Caco-2 (cell line): ENCODE measurements at regions not wholly inside any gene's neighbourhood (a gene's known extent, or its start where the extent isn't known, plus 50 kb on each side); places are given as distances from the start of the nearest gene placed in this dataset.

ENCODE experiments used
- BruUV-seq: library from RNA; stranded (reverse); fragments of 400-500 nt; replicated peaks from 2 replicates; lab custom pipeline; 2021; lab: Mats Ljungman, UMichigan
- CTCF ChIA-PET: fragments of 300-600 bp; sonication (Branson Sonifier 250); formaldehyde crosslinking; loops from one replicate; lab custom pipeline; 2022; ENCODE audit warnings: antibody characterized with exemption; lab: Charles Lee
- POLR2A ChIA-PET: fragments of 300-600 bp; sonication (Branson Sonifier 250); formaldehyde crosslinking; loops from one replicate; lab custom pipeline; 2022; ENCODE audit warnings: antibody characterized with exemption; lab: Charles Lee
- DNase-seq, 2 experiments: peaks; one replicate each; pipeline versions ENCODE4 v3.0.0 to v3.0.0-alpha.2; 2020 to 2022
- H3K27me3 ChIP-seq: replicated peaks from 2 replicates; pipeline ENCODE4 v1.6.0; 2011; ENCODE audit warnings: low read length; ENCODE audit not compliant: control insufficient read depth, insufficient read depth
- H3K36me3 ChIP-seq: 2 replicates; pipeline ENCODE4 v1.5.1; 2011; ENCODE audit warnings: low read length; ENCODE audit not compliant: control insufficient read depth, insufficient read depth
- H3K4me1 ChIP-seq: fragments of 250-450 bp; sonication (Bioruptor Pico); 2 replicates; pipeline ENCODE4 v1.5.1; 2020; ENCODE audit warnings: mild to moderate bottlenecking
- H3K4me3 ChIP-seq: 2 replicates; pipeline ENCODE4 v1.5.1; 2011; ENCODE audit warnings: low read depth, mild to moderate bottlenecking, control low read depth, low read length
- H3K9me3 ChIP-seq: fragments of 250-450 bp; sonication (Bioruptor Pico); 2 replicates; pipeline ENCODE4 v1.5.1; 2020; ENCODE audit warnings: mild to moderate bottlenecking, moderate library complexity
- H3K27ac Mint-ChIP-seq: one replicate; pipeline ENCODE4 v1.8.0; 2022; ENCODE audit warnings: mixed read lengths; ENCODE audit not compliant: unreplicated experiment
- H3K27me3 Mint-ChIP-seq: one replicate; pipeline ENCODE4 v1.8.0; 2022; ENCODE audit warnings: mixed read lengths; ENCODE audit not compliant: insufficient read depth, unreplicated experiment
- H3K36me3 Mint-ChIP-seq: one replicate; pipeline ENCODE4 v1.8.0; 2022; ENCODE audit warnings: mild to moderate bottlenecking, mixed read lengths; ENCODE audit not compliant: insufficient read depth, unreplicated experiment
- H3K4me1 Mint-ChIP-seq: one replicate; pipeline ENCODE4 v1.8.0; 2022; ENCODE audit warnings: low read depth, mixed read lengths; ENCODE audit not compliant: unreplicated experiment
- H3K4me3 Mint-ChIP-seq: one replicate; pipeline ENCODE4 v1.8.0; 2022; ENCODE audit warnings: mild to moderate bottlenecking, moderate library complexity, mixed read lengths; ENCODE audit not compliant: unreplicated experiment
- H3K9me3 Mint-ChIP-seq: one replicate; pipeline ENCODE4 v1.8.0; 2022; ENCODE audit warnings: mixed read lengths; ENCODE audit not compliant: unreplicated experiment
- intact Hi-C: fragments of 100-400 bp; cut with micrococcal nuclease; formaldehyde crosslinking; loops from one replicate; pipeline ENCODE4 v1.10.0; 2022; ENCODE audit not compliant: unreplicated experiment
- TF ChIP-seq, protein P1 (sequence below), 2 experiments: fragments of 200-600 bp in 1 of 2; IDR thresholded peaks; 1 replicate in 1 of 2; 2 replicates in 1 of 2; pipeline versions ENCODE4 v1.5.1 to v1.8.0; 2011 to 2022; ENCODE audit warnings: antibody characterized with exemption in 1 of 2, control low read depth in 1 of 2, inconsistent platforms in 1 of 2, low read depth in 1 of 2, low read length in 1 of 2, mild to moderate bottlenecking in 1 of 2, moderate library complexity in 1 of 2; ENCODE audit not compliant: insufficient read depth in 1 of 2, severe bottlenecking in 1 of 2, unreplicated experiment in 1 of 2

DNA sequence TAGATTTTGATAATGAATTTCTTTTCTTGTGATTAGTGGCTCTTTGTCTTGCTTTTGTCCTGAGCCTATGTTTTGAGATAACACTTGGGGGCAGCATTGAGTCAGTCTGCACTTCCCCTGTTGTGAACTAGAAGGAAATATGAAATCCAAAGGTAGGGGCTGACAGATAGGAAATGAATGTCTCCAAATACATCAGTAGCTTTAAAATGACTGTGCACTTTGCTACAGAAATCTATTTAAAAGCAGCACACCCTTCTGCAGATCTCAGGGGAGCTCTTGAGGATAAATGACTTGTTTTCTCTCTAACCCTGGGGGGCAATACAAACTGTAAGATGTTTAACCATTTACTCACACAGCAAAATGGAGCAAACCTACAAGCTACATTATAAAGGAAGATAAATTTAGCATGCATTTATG, 176.0 kb upstream of the MYO3A start:
- ChIA-PET POLR2A (no interaction called here), CTCF (interaction anchor here (0.6 to 1.3 kb wide), 2 partner anchors 43 to 117 kb away, joined by 4 read pairs; no protein-coding TSS in a partner anchor)
- no TSS peak for BruUV-seq
- no peaks in the 10 kb centered on the region for H3K4me1 Mint-ChIP-seq
- H3K36me3 Mint-ChIP-seq, result no peaks in the 10 kb centered on the region
- no peaks in the 10 kb centered on the region; the same call in 1 of the 2 replicates for H3K9me3 ChIP-seq
- no peaks in the 10 kb centered on the region for H3K36me3 ChIP-seq
- peaks cover 2% of the 10 kb centered on the region for H3K27me3 Mint-ChIP-seq
- H3K4me3 Mint-ChIP-seq, result no peak overlapping the region
- H3K4me1 ChIP-seq, result no peaks in the 10 kb centered on the region
- H3K27ac Mint-ChIP-seq, result no peak overlapping the region
- H3K27me3 ChIP-seq, result no peaks in the 10 kb centered on the region
- H3K4me3 ChIP-seq, result no peak overlapping the region
- TF ChIP-seq, protein P1, sequence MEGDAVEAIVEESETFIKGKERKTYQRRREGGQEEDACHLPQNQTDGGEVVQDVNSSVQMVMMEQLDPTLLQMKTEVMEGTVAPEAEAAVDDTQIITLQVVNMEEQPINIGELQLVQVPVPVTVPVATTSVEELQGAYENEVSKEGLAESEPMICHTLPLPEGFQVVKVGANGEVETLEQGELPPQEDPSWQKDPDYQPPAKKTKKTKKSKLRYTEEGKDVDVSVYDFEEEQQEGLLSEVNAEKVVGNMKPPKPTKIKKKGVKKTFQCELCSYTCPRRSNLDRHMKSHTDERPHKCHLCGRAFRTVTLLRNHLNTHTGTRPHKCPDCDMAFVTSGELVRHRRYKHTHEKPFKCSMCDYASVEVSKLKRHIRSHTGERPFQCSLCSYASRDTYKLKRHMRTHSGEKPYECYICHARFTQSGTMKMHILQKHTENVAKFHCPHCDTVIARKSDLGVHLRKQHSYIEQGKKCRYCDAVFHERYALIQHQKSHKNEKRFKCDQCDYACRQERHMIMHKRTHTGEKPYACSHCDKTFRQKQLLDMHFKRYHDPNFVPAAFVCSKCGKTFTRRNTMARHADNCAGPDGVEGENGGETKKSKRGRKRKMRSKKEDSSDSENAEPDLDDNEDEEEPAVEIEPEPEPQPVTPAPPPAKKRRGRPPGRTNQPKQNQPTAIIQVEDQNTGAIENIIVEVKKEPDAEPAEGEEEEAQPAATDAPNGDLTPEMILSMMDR (IDR thresholded peaks at IDR 0.05; ENCODE audit: insufficient read depth in 1 of 2, low read depth in 1 of 2, low read length in 1 of 2, severe bottlenecking in 1 of 2, unreplicated experiment in 1 of 2), result peak; percentile 65 to 72
- intact Hi-C loops, result loop anchor here (1.0 kb wide), 2 partner anchors 511 to 799 kb away; no protein-coding TSS in a partner anchor
- no peaks in the 10 kb centered on the region for H3K9me3 Mint-ChIP-seq
- peak; percentile 42 to 52 for DNase-seq

DNA sequence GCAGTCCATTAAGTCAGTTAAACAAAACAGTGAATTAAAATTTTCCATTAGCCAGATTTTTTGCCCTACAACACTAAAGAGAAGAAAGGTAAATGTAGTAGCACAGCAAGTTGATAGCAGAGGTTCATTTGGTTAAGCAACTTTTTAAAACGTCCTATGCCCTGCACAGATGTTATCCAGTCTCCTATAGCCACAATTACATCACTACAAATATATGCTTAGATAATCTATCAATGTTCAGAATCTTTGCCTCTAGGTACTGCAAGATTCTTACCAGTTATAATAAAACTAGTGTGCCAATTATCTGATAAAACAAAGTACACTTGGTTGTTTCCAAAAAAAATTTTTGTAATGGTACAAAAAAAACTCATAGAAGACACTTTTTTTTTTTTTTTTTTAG, 175.5 kb upstream of the MYO3A start:
- CTCF ChIA-PET, result interaction anchor here (1.3 kb wide), 1 partner anchor 117 kb away, joined by 4 read pairs; no protein-coding TSS in a partner anchor
- no TSS peak for BruUV-seq
- Histone ChIP-seq H3K9me3 (0 out of 2 replicates have a peak, but pooled peaks cover under 1% of the 10 kb centered on the region), H3K4me3 (no peak overlapping the region), H3K4me1 (no peaks in the 10 kb centered on the region), H3K36me3 (no peaks in the 10 kb centered on the region), H3K27me3 (no peaks in the 10 kb centered on the region)
- intact Hi-C loops, result loop anchor here (1.0 kb wide), 2 partner anchors 511 to 799 kb away; no protein-coding TSS in a partner anchor
- Mint-ChIP-seq H3K27ac (no peak overlapping the region), H3K4me3 (no peak overlapping the region), H3K27me3 (peaks cover 2% of the 10 kb centered on the region), H3K36me3 (no peaks in the 10 kb centered on the region), H3K4me1 (no peaks in the 10 kb centered on the region), H3K9me3 (no peaks in the 10 kb centered on the region)
- TF ChIP-seq, protein P1 (IDR thresholded peaks at IDR 0.05; ENCODE audit: insufficient read depth in 1 of 2, low read depth in 1 of 2, low read length in 1 of 2, severe bottlenecking in 1 of 2, unreplicated experiment in 1 of 2), result no peak
- no peak for DNase-seq
- POLR2A ChIA-PET, result no interaction called here

DNA sequence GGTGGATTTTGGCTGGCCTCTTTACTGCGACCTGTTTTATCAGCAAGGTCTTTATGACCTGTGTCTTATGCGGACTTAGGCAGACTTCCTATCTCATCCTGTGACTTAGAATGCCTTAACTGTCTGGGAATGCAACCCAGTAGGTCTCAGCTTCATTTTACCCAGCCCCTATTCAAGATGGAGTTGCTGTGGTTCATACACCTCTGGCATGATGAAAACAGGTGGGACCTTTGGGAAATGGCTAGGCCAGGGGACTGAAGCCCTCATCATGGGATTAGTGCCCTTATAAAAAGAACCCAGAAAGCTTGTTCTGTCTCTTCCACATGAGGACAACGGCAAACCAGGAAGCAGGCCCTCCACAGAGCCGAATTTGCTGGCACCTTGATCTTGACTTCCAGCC, 172.1 kb upstream of the MYO3A start:
- no peaks in the 10 kb centered on the region for H3K27me3 ChIP-seq
- no peak for DNase-seq
- TF ChIP-seq, protein P1 (IDR thresholded peaks at IDR 0.05; ENCODE audit: insufficient read depth in 1 of 2, low read depth in 1 of 2, low read length in 1 of 2, severe bottlenecking in 1 of 2, unreplicated experiment in 1 of 2), result no peak
- CTCF ChIA-PET, result no interaction called here
- Mint-ChIP-seq H3K27me3 (peaks cover 13% of the 10 kb centered on the region), H3K9me3 (no peaks in the 10 kb centered on the region), H3K4me3 (no peak overlapping the region), H3K27ac (no peak overlapping the region), H3K36me3 (no peaks in the 10 kb centered on the region), H3K4me1 (no peaks in the 10 kb centered on the region)
- no peaks in the 10 kb centered on the region for H3K36me3 ChIP-seq
- intact Hi-C loops, result no loop called here
- H3K4me3 ChIP-seq, result no peak overlapping the region
- no peaks in the 10 kb centered on the region for H3K4me1 ChIP-seq
- BruUV-seq, result no TSS peak
- POLR2A ChIA-PET, result no interaction called here
- H3K9me3 ChIP-seq, result 0 out of 2 replicates have a peak, but pooled peaks cover 2% of the 10 kb centered on the region
